T-helper 2 cell (primary cell): ENCODE measurements at regions not wholly inside any gene's neighbourhood (a gene's known extent, or its start where the extent isn't known, plus 50 kb on each side); places are given as distances from the start of the nearest gene placed in this dataset.

ENCODE experiments used
- DNase-seq, 5 experiments: peaks; one replicate each; pipeline versions ENCODE4 v3.0.0 to v3.0.0-alpha.2; 2012 to 2022

DNA sequence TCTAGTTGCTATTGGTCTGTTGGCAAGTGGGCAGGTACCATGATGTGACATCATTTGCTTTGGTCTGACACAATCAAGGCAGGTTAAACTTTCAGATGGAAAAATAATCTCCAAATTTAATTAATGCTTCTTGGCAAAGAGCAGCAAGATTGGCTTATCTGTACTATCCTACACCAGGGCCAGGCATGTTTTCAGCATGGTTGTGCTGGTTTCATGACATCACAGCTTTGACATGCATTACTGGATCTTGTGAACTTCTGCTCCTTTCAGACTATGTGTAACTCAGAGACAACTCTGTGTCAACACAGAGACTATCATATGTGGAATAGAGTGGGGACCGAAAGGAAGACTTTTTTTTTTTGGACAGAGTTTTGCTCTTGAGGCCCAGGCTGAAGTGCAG is 520.5 kb downstream of the TDRD15 start:
- no peak for DNase-seq

DNA sequence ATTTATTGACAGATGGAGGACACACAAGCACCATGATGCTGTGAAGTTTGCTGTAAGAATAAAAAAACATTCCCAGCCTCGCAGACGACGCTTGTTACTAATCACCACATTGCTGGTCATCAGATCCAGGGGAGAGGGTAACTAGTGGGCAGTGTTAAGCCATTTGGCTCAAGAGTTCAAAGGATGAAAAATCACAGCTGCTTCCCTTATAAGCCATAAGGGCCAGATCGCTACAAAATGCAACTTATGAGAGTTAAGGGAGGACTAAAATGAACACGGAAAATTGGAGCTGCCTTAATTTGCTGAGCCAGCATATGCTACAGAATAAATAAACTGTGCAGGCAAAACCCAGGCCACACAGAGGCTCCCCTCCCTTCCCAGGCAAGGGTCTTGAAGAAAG is 522.6 kb downstream of the TDRD15 start:
- DNase-seq = no peak

DNA sequence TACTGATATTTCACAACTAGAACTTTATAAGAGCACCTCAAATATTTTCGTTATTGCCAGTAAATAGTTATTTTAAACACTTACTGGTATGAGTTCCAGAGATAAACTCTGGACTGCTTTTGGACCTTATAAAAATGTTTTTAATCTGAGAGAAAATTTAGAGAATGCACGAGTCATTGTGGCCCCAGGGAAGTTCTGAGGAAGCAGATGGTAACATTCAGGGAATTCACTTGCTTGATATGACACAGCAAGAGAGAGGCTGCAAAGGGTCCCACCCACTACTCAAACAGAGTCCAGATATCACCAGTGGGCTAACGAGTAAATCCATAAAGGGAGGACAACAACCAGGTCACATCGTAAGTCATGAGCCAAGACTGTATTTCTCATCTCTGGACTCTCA is 526.8 kb downstream of the TDRD15 start:
- no peak for DNase-seq

DNA sequence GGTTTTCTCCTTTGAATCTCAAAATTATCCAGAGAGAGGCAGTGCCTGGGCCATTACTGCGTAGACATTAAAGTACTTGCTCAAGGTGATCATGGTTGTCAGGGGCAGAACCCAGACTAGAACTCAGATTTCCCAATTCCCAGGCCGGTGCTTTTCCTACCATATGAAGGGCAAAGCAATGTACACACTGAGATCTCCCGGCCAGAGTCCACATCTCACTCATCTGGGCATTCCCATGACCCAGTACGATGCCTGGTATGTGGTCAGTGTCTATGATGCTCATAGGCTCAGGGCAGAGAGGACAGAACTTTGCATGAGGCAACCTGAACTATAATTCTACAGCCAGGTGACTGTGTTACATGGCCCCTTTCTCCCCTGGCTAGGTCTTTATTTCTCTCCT is 531.4 kb downstream of the TDRD15 start:
- no peak for DNase-seq

DNA sequence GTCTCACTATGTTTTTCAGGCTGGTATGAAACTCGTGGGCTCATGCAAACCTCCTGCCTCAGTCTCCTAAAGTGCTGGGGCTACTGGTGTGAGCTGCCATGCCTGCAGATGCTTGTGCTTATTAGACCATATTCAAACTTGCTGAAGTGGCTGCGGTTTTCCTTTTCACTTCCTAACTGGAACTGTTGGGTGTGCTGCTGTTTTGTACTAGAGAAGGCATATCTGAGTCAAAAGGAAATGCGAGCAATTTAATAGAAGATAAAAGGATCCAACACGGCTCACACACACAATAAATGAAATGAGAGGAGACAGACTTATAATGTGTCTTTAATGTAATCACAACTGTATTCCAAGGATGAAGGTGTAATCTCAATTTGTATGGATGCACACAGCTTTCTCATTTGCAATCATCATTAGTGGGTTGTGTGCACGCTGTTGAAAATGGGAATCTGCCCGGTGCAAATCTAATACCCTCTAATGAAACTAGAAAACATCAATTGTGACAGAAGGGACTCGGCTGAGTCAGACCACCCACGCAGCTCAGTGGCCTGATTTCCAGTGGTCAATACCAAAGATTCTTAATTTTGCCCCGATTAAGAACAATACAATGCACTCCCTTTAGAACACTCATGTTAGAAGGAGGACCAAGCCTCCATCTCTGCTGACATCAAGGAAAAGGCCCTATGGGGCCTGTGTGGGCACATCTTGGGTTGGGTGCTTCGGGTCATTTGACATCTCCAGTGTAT is 532.7 kb downstream of the TDRD15 start:
- DNase-seq = no peak

DNA sequence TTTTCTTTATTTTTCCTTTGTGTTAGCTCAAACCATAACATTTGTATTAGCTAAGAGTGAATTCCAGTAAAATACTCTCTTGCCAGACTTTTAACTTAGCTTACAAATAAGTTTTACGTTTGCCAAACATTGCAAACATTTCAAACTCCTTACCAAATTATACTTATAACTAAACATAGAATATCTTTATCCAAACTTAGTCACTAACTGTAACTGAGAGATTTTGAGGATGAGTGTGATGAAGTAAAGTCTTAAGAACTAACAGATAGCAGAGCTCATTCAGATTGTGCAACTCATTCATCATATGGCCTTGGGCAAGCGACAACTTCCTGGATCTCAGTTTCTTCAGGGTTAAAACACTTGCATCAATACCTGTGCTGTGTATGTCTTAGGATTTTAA is 533.7 kb downstream of the TDRD15 start:
- no peak for DNase-seq

DNA sequence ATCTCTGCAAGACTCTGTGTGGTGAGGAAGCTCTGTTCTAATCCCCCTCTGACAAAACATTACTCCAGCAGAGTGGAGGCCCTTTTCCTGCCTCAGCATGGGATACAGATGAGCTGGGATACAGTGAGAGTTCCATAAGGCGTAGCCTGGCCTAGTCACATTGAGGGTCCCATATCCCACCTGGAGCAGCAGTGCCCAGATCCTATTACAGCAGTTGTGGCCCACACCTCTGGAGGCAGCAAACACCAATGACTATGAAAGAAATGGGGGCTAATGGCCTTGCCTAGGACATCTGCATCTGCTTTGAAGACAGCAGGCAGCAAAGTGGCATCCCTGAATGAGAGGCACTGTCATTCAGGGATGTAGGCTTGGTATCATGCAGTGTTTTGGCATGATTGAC is 534.5 kb downstream of the TDRD15 start:
- no peak for DNase-seq

DNA sequence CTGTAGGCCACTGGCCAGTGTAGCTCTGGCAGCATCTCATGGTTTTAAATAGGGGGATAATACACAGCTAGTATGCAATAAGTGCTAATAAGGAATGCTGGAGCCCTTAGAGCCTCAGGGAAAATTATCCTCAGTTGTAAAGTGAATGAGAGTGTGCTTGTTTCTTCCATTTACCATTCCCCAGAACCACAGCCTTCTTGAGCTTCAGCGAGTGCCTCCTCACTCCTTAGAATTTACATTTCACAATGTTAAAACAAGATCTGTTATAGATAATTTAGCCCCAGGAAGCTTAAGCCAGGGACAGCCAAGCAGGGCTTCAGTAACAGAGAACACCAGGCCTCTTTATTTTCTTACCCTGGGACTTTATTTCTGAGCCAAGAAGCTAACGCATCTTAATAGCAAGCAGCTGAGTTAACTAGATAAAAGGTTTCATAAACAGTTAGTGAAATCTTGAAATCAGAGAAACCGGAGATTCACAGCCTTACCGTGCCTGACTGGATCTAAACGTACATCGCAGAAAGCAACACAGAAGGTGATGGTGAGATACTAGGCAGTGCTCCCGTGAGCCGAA is 535.2 kb downstream of the TDRD15 start:
- no peak for DNase-seq

DNA sequence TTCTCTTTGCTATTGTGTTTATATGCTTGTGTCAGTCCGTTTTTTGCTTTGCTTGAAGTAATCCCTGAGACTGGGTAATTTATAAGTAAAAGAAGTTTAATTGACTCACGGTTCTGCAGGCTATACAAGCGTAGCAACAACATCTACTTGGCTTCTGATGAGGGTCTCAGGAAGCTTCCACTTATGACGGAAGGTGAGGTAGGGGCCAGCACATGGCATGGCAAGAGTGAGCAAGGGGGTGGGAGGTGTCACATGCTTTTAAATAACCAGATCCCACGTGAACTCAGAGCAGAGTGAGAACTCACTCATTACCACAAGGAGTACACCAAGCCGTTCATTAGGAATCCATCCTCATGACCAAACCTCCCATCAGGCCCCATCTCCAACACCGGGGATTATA is 540.3 kb downstream of the TDRD15 start:
- no peak for DNase-seq

DNA sequence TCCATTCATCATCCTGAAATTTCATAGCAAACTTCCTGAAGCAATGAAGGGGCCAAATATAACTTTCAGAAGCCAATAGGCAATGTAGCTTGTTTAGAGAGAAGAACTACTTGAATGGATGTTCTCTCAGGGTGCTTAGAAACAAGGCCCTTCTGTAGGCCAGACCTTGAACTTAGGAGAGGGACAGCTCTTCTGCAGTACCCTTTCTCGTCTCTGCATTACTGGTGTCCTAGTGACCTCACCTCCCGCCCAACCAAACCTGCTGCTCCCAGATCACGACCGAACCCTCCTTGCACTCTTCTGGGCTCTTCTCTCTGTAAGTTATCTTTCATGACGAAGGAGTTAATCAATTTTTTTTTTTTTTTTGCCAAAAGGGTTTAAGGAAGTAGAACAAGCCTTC is 543.9 kb downstream of the TDRD15 start:
- no peak for DNase-seq

DNA sequence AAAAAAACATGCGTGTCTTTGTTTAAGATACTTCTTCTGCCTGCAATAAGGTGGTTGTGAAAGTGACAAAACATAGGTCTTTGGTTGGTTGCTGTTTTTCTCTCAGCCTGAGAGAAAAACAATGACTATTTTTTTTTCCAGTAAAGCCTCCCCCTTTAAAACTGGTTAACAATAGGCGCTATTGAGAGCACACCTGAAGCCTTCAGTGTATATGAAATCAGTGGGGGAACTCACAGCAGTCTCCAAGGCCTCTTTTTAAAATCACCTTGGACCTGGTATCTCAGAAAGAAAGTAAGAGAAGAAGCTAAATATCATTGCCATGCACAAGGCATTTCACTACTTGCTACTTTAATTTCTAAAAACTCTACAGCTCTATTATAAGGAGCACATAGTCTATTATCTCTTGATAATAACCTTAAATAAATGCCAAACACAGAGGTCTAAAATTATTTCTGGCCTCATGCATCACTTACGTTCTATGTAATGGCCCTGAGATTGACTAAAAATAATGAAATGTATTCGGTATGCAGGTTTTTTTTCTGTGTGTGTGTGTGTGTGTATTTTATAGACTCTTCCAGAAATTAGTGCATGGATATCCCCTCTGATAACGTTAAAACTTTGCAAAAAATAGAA is 544.4 kb downstream of the TDRD15 start:
- no peak for DNase-seq

DNA sequence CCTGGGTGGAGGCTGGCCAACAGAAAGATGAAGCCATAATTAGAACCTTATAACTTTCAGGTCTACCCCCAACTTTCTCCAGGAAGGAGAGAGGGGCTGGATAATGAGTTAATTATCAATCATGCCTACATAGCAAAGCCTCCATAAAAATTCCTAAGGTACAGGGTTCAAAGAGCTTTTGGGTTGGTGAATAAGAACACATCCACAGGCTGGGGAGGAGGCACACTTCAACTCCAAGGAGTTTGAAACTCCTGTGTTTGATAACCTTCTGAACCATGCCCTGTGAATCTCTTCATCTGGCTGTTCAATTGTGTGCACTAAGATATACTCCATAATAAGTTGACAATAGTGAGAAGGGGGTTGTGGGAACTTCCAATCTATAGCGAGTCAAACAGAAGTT is 552.3 kb downstream of the TDRD15 start:
- no peak for DNase-seq

DNA sequence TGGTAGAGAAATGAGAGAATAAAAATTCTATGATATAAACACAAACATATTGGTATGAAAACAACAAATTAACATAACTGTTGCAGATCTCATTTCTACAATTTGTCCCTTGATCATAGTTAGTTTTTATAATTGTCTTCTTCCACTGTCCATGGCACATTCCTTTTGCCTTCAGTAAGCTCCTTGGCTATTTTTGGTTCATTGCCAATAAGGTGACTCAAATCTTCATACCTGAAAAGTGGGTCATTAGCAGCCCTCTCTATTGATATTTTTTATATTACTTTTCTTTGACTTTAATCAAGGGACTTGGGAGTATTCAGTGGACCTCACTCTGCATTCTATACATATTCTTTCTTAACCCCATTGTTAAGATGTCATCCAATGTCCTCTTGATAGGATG is 552.9 kb downstream of the TDRD15 start:
- no peak for DNase-seq

DNA sequence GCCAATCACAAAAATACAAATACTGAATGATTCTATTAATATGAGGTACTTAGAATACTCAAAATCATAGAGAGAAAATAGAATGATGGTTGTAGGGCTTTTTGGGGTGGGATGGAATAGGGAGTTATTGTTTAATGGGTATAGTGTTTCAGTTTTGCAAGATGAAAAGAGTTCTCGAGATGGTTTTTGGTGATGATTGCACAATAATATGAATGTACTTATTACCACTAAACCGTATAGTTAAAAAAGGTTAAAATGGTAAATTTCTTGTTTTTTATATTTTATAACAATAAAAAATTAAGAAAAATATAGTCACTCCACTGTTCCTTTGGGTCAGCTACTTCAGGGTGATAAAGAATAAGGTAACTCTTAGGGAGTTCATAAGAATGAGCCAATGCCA is 560.1 kb downstream of the TDRD15 start:
- no peak for DNase-seq

DNA sequence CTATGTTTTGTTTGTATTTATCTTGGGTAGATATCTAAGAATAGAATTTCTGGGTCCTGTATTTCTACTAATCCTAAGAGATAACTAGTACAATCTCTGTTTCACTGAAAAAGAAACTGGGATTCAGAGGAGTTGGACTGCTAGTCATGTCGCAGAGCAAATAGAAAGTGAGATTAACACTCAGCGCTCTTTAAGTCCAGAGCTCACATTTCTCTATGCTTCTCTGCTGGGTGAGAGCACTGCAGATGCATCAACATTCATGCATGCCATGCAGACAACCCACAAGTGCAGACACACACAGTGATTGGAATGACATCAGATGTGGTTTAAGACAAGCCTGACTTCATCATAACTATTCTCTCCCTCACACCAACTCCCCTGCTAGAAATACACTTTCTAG is 563.8 kb downstream of the TDRD15 start:
- no peak for DNase-seq

DNA sequence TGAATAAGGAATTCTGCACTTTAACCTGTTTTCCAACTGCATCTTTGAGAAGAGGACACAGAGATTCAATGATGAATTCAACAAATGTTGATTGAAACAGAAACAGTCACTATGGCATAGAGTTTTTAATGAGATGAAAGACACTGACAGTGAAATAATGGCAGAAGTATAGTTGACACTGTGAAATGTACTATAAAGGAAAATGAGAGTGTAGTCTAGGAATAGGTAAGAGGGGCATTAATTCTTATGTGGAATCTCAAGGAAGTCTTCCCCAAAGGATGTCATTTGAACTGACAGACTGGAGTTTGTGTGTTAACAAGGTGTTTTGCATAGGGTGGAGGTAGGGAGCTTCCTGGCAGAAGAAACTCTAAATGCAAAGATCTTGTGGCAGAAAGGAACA is 566.2 kb downstream of the TDRD15 start:
- no peak for DNase-seq

DNA sequence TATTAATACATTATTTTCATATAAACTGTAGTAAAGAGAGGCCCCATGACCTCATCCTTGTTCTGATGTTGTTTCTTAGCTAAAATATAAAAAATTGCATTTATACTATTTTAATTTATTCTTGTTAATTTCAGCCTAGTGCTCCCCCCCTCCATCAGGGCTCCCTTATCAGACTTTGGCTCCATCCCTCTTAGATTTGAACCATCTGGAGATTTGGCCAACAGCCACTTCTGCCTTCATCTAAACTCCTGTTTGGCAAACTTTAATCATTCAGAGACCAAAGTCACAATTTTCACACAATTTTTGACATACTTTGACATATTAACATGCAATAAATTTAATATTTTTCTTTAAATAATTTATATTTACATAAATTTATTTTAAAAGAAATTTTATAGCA is 569.3 kb downstream of the TDRD15 start:
- no peak for DNase-seq

DNA sequence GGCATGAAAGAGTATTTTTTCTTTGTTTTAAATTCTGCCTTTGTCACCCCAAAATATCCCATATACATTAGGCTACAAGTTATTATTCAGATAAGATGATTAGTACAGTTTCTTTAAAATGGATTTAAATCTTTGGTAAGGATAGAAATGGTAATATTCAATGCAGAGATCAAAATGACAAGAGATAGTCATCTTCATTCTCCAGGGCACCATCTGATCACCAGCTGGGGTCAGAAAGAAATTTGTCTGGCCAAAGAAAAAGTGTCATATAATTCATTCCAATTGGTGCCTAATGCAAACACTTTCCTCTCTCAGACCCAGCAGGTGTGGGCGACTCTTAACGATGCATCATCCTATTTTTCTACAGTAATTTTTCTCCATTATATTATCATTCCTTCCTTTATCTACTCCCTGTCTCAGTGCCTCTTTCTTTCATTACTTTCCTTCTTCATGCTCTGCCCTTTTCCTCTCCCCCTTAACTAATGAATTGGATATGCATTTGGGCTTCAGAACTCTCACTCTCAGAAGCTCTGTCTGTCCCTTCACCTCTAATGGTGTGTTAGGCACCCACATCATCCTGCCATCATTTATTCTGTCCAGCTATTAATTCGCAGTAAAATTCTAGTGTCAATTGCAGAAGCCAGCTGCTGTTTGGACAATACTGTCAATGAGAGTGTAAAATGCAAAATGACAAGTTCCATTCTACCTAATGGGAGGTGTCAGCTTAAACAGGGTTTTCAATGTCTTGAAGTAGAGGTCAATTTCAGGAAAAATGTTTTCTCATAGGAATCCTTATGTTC is 570.5 kb downstream of the TDRD15 start:
- no peak for DNase-seq

DNA sequence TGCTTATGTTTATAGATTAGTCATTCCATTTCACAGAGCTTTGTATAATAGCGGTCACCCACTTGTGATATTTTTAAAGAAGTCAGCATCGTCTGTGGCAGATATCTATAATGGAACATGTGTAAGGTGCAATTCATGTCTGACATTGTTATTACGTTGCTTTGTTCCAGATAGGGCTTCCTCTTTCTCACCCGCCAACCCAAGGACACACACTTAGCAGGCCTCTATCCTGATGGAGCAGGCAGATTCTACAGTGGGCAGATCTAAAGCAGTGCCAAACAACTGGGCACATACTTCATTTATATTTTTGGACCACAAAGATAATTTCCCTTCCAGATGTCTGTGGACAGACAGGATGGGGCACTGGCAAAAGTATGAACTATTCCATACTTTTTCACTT is 573.1 kb downstream of the TDRD15 start:
- no peak for DNase-seq

DNA sequence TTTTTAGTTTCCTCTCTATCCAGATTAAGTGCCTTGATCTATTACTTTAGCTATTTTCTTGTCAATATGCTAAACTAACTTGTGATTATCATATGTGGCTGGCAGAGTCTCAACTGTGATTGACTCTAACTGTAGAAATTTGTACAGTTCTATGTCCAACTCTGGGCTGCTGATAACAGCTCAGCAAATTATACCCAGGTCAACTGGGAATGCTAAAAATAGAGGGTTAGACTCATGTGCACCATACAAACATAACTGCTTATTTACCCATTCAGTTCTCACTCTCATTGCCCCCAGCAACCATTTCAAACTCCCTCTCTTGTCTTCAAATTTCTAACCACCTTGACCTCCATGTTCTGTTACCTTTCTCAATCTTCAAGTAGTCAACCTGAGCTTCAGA is 576.9 kb downstream of the TDRD15 start:
- DNase-seq = no peak

DNA sequence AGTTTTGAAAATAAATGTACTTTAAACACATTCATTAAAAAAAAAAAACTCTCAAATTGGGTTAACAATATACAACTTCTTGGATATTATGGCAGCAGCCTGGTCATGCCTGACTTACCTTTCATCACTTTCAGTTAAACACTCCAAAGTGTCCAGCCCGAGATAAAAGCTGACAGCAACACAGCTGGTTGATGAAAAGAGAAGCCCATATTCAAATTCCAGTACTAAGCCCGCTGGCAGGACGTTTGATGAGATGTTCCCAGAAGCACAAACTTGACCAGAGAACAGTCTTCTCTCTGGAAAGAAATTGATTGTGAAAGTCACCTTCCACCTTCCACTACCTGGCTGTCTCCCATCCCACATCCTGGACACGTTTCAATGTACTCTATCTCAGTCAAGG is 586.3 kb downstream of the TDRD15 start:
- no peak for DNase-seq

DNA sequence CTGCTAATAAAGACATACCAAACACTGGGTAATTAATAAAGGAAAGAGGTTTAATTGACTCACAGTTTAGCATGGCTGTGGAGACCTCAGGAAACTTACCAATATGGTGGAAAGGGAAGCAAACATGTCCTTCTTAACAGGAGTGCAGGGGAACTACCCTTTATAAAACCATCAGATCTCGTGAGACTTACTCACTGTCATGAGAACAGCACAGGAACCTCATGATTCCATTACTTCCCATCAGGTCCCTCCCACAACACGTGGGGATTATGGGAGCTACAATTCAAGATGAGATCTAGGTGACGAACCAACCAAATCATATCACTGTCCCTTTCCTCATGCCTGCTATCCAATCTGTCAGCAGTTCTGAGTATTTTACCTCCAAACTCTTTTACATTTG is 586.7 kb downstream of the TDRD15 start:
- DNase-seq = no peak

DNA sequence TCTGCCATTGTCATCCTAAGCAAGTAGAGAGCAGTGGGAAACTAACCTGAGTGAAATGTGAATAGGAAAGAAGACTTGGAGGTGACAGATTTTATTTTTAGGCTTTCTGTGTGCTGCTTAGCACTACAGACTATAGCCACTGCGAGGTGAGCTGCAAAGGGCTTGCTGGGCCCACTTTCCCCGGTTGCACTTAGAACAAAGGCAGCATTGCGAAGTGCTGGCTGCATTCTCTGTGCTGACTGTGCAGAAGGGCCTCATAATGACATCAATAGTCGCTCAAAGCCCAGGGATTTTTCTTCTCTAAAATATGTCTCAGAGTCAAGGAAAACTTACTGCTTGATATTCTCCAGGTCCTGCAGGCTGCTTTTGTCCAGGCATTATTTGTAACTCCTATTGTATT is 592.1 kb downstream of the TDRD15 start:
- DNase-seq = no peak

DNA sequence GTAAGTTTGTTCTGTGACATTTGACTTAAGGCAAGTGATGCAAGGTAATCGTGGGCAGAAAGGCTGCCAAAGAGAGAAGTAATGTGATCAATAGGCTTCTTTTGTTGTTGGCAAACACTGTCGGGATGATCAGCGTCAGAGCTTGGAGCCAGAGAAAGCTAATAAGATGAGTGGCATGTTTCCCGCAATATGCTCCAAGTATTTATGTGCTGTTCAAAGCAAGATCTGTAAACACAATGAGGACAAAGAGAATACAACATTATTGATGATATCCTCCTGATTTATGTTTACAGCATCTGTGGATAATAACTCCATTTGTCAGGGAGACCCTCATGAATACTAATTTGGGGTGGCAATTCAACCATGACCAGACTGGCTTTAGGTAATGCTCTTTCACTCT is 603.3 kb downstream of the TDRD15 start:
- no peak for DNase-seq
